Stimulated activated naive CD8-positive, alpha-beta T cell treated with anti-CD3 and anti-CD28 coated beads, Interleukin-15, amount 100 ng/mL, for 72 hours (primary cell): ENCODE measurements at regions not wholly inside any gene's neighbourhood (a gene's known extent, or its start where the extent isn't known, plus 50 kb on each side); places are given as distances from the start of the nearest gene placed in this dataset.

Experiments used
- ATAC-seq: fragments of 150-1000 bp; cut with Tn5 transposase; 2 replicates; pipeline ENCODE4 v1.10.0; 2021; ENCODE audit warnings: mild to moderate bottlenecking, moderate library complexity
- DNase-seq, 2 donors: peaks; one replicate each; pipeline ENCODE4 v3.0.0; 2021 to 2022
- H3K27ac Mint-ChIP-seq, 2 donors: one replicate each; pipeline ENCODE4 v1.8.0; 2022; ENCODE audit warnings: mild to moderate bottlenecking in 2 of 2, mixed read lengths in 2 of 2, moderate library complexity in 2 of 2
- H3K27me3 Mint-ChIP-seq: one replicate; pipeline ENCODE4 v1.8.0; 2022; ENCODE audit warnings: mixed read lengths
- H3K4me1 Mint-ChIP-seq: one replicate; pipeline ENCODE4 v1.8.0; 2022; ENCODE audit warnings: mild to moderate bottlenecking, mixed read lengths
- H3K4me3 Mint-ChIP-seq, 2 donors: one replicate each; pipeline ENCODE4 v1.8.0; 2022; ENCODE audit warnings: mild to moderate bottlenecking in 2 of 2, mixed read lengths in 2 of 2, moderate library complexity in 1 of 2
- H3K9me3 Mint-ChIP-seq, 2 donors: one replicate each; pipeline ENCODE4 v1.8.0; 2022; ENCODE audit warnings: mixed read lengths in 2 of 2

DNA sequence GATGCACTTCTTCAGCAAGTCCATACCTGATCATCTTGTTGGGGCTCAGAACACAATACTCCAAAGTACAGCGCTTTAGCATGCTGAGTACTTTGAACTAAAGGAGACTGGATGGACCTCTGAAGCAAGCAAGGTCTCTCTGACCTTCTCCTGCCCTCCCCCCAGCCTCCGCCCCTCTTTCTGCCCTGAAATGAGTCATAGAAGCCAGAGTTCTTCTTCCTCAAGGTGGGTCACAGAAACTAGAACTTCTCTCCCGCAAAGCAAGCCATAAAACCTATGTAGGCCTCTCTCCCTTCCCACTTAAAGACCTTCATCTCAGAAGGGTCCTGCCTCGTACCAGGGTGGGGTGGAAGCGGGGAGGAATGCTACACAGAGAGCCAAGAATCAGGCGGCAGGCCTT, 230.5 kb upstream of the PROK2 start:
- no peak overlapping the region for H3K27ac Mint-ChIP-seq
- no peak for DNase-seq
- H3K4me1 Mint-ChIP-seq = peaks cover 25% of the 10 kb centered on the region
- H3K27me3 Mint-ChIP-seq = peaks cover 8% of the 10 kb centered on the region
- H3K4me3 Mint-ChIP-seq = no peak overlapping the region
- no peak for ATAC-seq
- H3K9me3 Mint-ChIP-seq = no peaks in the 10 kb centered on the region

DNA sequence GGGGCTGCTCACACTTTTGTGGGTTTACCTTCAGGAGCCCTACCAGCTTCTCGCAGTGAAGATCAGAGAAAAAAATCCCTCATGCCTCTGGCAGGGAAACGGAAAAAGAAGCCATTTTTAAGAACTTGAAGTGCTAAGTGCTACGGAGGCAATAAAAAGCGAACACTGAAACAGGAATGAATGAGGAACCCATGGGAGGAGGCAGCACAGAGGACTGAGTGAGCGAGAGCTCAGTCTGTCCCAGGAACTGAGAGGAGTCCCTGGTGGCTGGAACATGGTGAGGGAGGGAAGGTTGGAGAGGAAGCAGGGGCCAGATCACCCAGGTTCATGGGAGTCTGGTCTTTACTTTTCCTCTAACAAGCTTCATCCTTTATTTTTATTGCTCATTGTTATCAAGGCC, 228.1 kb upstream of the PROK2 start:
- ATAC-seq = no peak
- Mint-ChIP-seq H3K9me3 (no peaks in the 10 kb centered on the region), H3K27me3 (peaks cover 8% of the 10 kb centered on the region), H3K4me1 (peaks cover 22% of the 10 kb centered on the region), H3K4me3 (no peak overlapping the region), H3K27ac (no peak overlapping the region)
- no peak for DNase-seq

DNA sequence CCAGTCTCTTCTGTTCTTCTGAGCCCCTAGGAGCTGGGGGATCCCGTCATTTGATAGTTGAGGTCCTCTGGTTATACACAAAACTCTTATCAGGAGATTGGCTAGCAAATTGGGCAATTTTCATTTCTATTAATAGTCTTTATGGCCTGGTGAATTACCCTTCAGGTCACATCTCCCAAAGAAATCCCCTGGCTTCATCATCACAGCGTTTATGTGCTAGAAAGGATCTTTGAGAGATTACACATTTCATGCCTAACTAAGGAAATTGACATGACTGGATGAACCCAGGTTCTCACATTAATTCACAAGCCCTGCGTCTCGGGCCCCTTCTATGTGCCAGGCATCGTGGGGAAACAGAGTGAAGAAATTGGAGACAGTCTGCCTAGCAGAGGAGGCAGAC, 227.4 kb upstream of the PROK2 start:
- Mint-ChIP-seq H3K9me3 (no peaks in the 10 kb centered on the region), H3K4me1 (peaks cover 17% of the 10 kb centered on the region), H3K27me3 (peaks cover 8% of the 10 kb centered on the region), H3K4me3 (no peak overlapping the region), H3K27ac (no peak overlapping the region)
- ATAC-seq = no peak
- DNase-seq = no peak

DNA sequence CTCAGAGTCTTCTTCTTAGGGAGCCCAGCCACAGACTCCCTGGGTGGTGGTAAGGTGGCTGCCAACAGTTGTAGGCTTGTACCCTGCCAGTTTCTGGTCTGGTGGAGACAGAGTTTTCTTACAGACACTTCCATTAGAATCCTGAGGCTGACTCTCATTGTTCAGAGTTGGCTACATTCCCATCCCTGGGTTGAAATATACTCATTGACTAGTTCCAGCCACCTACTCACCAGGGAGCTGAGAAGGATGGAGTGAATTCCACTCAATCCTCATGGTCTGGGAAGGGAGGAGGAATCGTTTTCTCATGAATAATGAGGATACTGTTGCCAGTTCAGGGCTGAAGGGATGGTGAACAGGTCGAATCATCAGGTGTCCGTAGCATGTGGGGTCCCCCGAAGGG, 226.5 kb upstream of the PROK2 start:
- Mint-ChIP-seq H3K9me3 (no peaks in the 10 kb centered on the region), H3K27me3 (peaks cover 8% of the 10 kb centered on the region), H3K4me3 (no peak overlapping the region), H3K27ac (no peak overlapping the region), H3K4me1 (peaks cover 17% of the 10 kb centered on the region)
- ATAC-seq (no peak), DNase-seq (no peak)

DNA sequence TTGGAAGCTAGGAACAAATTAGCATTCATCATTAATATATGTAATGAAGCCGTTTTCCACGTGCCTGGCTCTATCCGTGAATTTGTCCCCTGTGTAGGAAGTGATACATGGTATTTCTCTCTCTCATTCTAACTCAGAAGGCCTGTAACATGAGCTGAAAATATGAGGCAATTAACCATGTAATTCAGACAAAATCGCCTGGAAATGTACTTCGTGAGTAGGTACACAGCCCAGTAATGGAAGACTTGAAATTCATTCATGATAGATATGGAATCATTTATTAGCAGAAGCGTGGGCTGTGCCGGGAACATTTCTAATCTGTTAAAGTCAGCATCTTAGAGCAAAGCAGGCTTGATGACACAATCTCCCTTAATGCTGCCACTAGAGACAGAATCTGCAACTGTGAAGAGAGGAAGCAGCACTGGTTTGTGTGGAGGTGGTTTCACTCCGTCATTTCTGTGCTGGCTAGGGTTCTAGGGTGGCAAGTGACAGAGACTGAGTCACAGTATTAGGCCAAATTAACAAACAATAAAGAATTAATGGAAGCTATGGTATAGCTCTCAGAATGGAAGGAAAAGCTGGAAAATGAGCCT, 225.0 kb upstream of the PROK2 start:
- peak; percentile 66 for ATAC-seq

DNA sequence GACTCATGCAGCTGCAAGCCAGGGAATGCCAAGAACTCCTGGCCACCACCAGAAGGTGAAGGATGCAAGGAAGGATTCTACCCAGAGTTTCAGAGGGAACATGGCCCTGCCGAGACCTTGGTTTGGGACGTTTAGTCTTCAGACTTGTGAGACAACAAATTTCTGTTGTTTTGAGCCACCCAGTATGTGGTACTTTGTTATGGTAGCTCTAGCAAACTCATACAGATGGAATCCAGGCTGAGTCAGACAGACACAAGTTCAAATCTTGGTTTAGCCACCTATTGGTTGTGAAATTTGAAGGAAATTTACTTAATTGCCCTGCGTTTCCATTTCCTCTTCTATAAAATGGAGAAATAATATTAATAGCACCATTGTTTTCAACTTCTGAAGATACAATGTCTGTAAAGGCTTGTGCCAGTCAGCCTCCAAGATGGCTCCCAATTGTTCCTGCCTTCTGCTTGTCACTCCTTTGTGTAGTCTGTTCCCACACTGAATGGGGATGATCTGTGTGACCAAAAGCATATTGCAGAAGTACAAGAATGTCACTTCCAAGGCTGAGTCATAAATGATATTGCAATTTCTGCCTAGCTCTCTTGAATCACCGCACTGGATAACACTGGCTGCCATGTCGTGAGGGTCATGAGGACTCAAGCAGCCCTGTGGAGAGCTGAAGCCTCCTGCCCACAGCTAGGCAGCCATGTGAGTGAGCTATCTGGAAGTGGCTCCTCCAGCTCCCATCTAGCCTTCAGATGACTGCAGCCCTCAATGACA, 223.5 kb upstream of the PROK2 start:
- Mint-ChIP-seq H3K9me3 (no peaks in the 10 kb centered on the region), H3K4me3 (no peak overlapping the region), H3K27ac (no peak overlapping the region), H3K27me3 (peaks cover 15% of the 10 kb centered on the region), H3K4me1 (peaks cover 5% of the 10 kb centered on the region)
- ATAC-seq (no peak), DNase-seq (no peak)

More for the DNA sequence above, 225.0 kb upstream of the PROK2 start:
- no peak overlapping the region for H3K27ac Mint-ChIP-seq
- H3K4me1 Mint-ChIP-seq = peaks cover 5% of the 10 kb centered on the region
- H3K27me3 Mint-ChIP-seq = peaks cover 8% of the 10 kb centered on the region
- no peaks in the 10 kb centered on the region for H3K9me3 Mint-ChIP-seq
- H3K4me3 Mint-ChIP-seq = no peak overlapping the region
- DNase-seq = no peak

DNA sequence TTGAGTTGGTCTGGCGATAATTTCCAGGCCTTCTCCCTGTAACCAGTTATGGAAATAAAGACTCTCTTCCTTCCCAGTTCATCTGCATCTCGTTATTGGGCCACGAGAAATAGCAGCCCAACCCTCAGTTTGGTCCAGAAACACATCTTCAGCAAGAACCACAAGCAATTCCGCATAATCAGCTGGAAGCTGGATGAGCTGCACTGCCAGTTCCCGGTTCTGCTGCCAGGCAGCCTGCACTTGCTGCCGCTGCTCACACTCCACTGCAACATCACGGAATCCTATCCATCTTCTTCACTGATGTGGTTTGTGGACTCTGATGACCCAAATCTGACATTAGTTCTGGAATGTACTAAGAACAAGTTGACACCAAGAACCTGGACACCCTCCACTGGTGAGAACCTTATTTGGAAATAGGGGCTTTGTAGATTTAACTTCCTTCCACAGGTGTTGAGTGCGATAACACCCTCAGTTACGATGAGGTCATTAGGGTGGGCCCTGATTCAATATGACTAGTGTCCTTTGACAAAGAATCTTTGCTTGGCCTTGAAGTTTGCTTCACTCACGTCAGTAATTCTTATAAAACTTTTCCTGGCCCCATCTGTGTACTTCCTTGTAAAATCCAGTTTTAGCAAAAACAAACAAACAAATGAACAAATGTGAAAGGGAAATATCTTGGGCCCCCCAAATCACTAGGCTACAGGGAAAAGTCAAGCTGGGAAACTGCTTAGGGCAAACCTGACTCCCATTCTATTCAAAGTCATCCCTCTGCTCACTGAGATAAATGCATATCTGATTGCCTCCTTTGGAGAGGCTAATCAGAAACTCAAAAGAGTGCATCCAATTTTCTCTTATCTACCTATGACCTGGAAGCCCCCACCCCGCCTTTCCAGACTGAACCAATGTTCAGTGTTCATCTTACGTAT, 221.9 kb upstream of the PROK2 start:
- peaks cover 12% of the 10 kb centered on the region for H3K27me3 Mint-ChIP-seq
- H3K9me3 Mint-ChIP-seq = no peaks in the 10 kb centered on the region
- peaks cover 5% of the 10 kb centered on the region for H3K4me1 Mint-ChIP-seq
- H3K4me3 Mint-ChIP-seq = no peak overlapping the region
- no peak for ATAC-seq
- DNase-seq = no peak
- H3K27ac Mint-ChIP-seq = no peak overlapping the region

DNA sequence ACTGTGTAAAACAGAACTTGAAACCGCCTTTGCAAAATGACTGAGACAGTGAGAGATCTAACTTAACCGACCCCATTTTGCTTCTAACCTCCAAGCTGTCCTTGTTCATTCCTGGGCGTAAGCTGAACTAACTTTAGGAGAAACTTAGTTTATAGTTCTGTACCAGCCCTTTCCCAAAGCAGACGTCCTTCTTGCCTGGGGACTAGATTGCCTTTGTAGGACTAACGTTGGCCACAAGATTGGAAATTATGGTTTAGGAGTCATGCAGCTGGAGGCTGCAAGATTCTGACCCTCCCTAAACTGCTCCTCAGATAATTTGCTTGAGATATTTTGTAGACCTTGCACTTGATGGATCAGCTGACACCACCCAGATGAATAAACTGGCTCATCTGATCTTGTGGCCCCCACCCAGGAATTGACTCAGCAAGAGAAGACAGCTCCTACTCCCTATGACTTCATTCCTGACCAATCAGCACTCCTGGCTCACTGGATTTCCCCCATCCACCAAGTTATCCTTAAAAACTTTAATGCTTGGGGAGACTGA, 219.9 kb upstream of the PROK2 start:
- peaks cover 12% of the 10 kb centered on the region for H3K27me3 Mint-ChIP-seq
- no peaks in the 10 kb centered on the region for H3K9me3 Mint-ChIP-seq
- ATAC-seq (no peak), DNase-seq (no peak)
- H3K4me1 Mint-ChIP-seq = peaks cover 1% of the 10 kb centered on the region
- no peak overlapping the region for H3K27ac Mint-ChIP-seq
- no peak overlapping the region for H3K4me3 Mint-ChIP-seq

DNA sequence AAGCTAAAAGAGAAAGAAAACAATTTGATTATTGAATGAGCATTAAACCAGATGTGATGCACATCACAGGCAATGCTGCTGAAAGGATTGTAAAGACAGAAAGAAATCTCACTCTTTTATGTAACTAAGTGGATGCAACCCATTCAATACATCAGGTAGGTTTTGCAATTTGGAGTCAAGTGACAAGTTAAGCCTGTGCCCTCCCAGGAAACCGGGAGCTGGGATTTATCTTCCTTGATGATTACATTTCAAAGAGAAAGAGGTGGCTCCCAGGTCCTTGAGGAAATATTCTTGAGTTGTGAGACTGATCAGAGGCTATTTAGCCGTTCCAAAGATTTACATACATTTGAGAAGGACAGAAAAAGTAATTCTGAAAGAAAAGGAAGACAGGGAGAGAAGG, 219.0 kb upstream of the PROK2 start:
- no peak for ATAC-seq
- Mint-ChIP-seq H3K4me3 (no peak overlapping the region), H3K27me3 (peaks cover 12% of the 10 kb centered on the region), H3K4me1 (peaks cover 6% of the 10 kb centered on the region), H3K27ac (no peak overlapping the region), H3K9me3 (no peaks in the 10 kb centered on the region)
- no peak for DNase-seq

DNA sequence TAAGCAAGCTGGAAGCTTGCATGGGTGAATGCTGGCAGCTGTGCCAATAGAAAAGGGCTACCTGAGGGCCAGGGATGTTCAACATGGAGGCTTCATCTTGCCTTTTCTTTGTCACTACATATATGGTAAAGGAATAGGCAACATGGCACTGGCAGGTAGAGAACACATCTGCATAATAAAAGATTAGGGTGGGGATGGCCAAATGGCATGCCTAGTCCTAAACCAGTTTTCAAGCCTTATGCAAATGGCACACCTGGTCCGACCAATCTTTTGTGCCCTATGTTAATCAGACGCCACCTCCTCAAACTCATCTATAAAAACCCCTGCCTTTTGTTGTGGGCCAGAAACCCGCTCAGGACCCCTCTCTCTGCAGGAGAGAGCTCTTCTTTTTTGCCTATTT, 216.8 kb upstream of the PROK2 start:
- Mint-ChIP-seq H3K4me1 (peaks cover 17% of the 10 kb centered on the region), H3K4me3 (no peak overlapping the region), H3K27ac (no peak overlapping the region), H3K27me3 (peaks cover 20% of the 10 kb centered on the region), H3K9me3 (no peaks in the 10 kb centered on the region)
- ATAC-seq = no peak
- no peak for DNase-seq

DNA sequence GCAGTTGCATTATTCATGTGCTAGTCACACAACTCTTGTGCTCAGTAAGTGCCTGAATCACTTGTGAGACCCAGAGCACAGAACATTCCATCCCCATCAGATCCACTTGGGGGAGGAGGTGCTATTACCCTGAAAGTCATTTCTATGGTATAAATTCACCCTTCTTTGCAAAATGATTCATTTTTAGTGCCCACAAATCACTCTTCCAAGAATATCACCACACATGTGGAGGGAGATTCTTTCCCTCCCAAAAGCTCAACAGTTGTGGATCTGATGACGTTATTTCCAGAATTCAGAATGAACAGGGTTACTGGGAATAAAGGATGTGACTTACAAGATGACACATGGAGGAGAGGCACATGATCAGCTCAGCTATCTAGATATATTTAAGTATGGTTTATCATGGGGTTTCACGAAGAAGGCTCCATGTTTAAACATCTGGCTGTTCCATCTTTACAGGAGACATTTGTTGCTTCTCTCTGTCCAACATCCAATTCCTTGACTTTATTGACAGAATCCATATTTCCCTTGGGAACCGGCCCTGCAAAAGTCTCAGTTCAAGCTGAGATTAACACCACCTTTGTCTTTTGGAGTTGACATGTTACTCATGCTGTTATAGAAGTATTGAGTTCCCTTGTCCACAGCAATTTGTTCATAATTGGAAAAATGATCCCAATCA, 214.2 kb upstream of the PROK2 start:
- peaks cover 26% of the 10 kb centered on the region for H3K4me1 Mint-ChIP-seq
- peak; percentile 81 for ATAC-seq
- no peak overlapping the region for H3K4me3 Mint-ChIP-seq
- H3K27ac Mint-ChIP-seq = no peak overlapping the region
- DNase-seq = no peak
- no peaks in the 10 kb centered on the region for H3K9me3 Mint-ChIP-seq
- H3K27me3 Mint-ChIP-seq = peaks cover 20% of the 10 kb centered on the region

DNA sequence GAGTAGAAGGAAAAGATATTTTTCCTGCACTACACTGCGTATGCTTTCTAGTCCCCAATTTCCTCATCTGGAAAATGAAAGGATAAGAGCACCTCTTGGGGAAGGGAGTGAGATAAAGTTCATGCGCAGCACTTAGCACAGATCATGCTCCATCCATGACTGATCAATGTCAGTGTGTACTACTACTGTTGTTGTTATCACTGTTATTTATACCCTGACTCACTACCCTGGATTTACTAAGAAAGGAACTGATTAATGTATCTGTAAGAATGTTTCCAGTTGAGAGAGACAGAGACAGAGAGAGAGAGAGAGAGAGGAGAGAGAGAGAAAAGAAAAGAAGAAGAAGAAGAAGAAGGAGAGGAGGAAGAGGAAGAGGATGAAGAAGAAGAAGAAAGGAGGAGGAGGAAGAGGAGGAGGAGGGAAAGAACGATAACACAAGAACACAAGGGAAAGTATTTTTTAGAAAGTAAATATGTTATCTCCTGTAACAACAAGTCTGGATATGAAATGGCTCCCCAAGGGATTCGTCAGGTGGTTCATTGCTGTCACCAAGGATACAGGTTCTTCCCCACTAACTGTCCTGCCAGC, 212.2 kb upstream of the PROK2 start:
- Mint-ChIP-seq H3K9me3 (peaks cover 0 to 4% of the 10 kb centered on the region in 2 donors), H3K27me3 (peaks cover 8% of the 10 kb centered on the region), H3K27ac (no peak overlapping the region), H3K4me1 (peaks cover 34% of the 10 kb centered on the region), H3K4me3 (no peak overlapping the region)
- ATAC-seq (no peak), DNase-seq (no peak)

DNA sequence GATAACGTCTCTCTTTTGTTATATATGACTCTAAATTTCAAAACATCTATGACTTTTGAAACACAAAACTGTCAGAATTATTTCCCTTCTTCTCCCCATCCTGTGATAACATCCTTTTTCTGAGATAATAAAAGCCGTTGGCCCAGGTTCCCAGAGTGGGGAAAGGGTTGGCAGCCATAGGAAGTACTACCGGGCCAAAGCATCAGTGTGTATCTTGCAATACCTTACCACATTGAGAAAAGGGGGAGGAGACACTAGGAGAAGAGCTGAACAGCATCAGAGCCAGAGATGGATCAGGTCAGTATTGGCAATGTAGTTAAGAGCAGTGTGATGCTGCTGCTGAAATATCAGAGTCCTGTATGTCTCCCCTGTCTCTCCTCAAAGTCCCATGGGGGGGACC, 210.0 kb upstream of the PROK2 start:
- ATAC-seq = no peak
- Mint-ChIP-seq H3K27ac (no peak overlapping the region), H3K4me3 (no peak overlapping the region), H3K4me1 (peaks cover 34% of the 10 kb centered on the region), H3K9me3 (peaks cover 11 to 15% of the 10 kb centered on the region in 2 donors), H3K27me3 (peaks cover 8% of the 10 kb centered on the region)
- DNase-seq = no peak

DNA sequence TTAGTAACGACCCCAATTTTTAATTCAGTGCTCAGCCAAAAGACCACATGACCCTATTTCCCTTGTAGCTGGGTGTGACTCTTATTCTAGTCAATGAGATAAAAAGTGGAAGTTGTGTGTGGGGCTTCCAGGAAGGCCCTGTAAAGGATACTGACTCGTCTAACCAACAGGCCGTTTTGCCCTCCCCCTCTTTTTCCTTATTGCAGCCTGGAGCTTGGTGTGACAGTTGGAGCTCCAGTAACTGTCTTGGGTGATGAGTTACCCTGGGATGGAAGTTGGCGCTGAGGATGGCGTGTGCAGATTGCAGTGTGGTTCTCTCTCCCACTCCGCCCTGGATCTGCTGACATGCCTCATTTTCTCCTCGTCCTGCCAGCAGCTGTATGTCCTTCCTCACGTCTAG, 209.3 kb upstream of the PROK2 start:
- peaks cover 11 to 15% of the 10 kb centered on the region in 2 donors for H3K9me3 Mint-ChIP-seq
- no peak for ATAC-seq
- H3K27me3 Mint-ChIP-seq = peaks cover 8% of the 10 kb centered on the region
- no peak overlapping the region for H3K4me3 Mint-ChIP-seq
- peaks cover 31% of the 10 kb centered on the region for H3K4me1 Mint-ChIP-seq
- H3K27ac Mint-ChIP-seq = no peak overlapping the region
- DNase-seq = no peak

DNA sequence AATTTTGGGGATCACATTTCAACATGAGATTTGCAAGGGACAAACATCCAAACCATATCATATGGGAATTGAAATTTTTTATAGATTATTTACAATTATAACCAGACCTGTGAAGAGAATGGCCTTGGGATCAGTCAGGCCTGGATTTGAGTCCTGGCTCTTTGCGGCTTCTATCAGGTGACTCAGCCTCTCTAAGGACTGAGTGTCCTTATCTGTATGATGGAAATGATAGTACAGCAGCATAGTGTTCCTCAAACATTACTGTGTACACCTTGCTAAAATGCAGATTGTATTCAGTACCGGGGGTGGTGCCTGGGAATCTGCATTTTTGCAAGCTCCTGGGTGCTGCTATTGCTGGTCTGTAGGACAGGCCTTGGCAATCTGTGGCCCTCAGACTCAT, 206.7 kb upstream of the PROK2 start:
- Mint-ChIP-seq H3K4me1 (peaks cover 25% of the 10 kb centered on the region), H3K4me3 (no peak overlapping the region), H3K27ac (no peak overlapping the region), H3K9me3 (peaks cover 11 to 15% of the 10 kb centered on the region in 2 donors), H3K27me3 (no peaks in the 10 kb centered on the region)
- DNase-seq = no peak
- ATAC-seq = no peak
